A673 (cell line): ENCODE measurements at regions not wholly inside any gene's neighbourhood (a gene's known extent, or its start where the extent isn't known, plus 50 kb on each side); places are given as distances from the start of the nearest gene placed in this dataset.

ENCODE experiments used
- BruUV-seq: library from RNA; stranded (reverse); fragments of 400-500 nt; replicated peaks from 2 replicates; lab custom pipeline; 2021; lab: Mats Ljungman, UMichigan
- CTCF ChIA-PET: fragments of 300-600 bp; sonication (Branson Sonifier 250); formaldehyde crosslinking; loops from one replicate; lab custom pipeline; 2022; ENCODE audit warnings: antibody characterized with exemption; lab: Charles Lee
- POLR2A ChIA-PET: fragments of 300-600 bp; sonication (Branson Sonifier 250); formaldehyde crosslinking; loops from one replicate; lab custom pipeline; 2022; ENCODE audit warnings: antibody characterized with exemption; ENCODE audit not compliant: low non-redundant PET; lab: Charles Lee
- DNase-seq: peaks from one replicate; pipeline ENCODE4 v3.0.0-alpha.2; 2015; ENCODE audit warnings: low spot score
- H3K27ac ChIP-seq: fragments of 200-600 bp; sonication (generic); 2 replicates; pipeline ENCODE4 v1.5.1; 2016; ENCODE audit warnings: mixed run types, low read depth, mild to moderate bottlenecking, mixed read lengths, antibody characterized with exemption, low read length; ENCODE audit not compliant: poor library complexity, severe bottlenecking
- H3K27me3 ChIP-seq: fragments of 200-600 bp; sonication (generic); replicated peaks from 2 replicates; pipeline ENCODE4 v1.6.1; 2017; ENCODE audit warnings: mixed run types, low read depth, mild to moderate bottlenecking, mixed read lengths, antibody characterized with exemption, low read length; ENCODE audit not compliant: insufficient read depth, poor library complexity
- H3K36me3 ChIP-seq: fragments of 200-600 bp; sonication (generic); 2 replicates; pipeline ENCODE4 v1.6.1; 2016; ENCODE audit warnings: mixed run types, mild to moderate bottlenecking, mixed read lengths, antibody characterized with exemption, low read length; ENCODE audit not compliant: insufficient read depth, poor library complexity, severe bottlenecking
- H3K4me1 ChIP-seq: fragments of 200-600 bp; sonication (generic); 2 replicates; pipeline ENCODE4 v1.6.1; 2017; ENCODE audit warnings: mixed run types, mild to moderate bottlenecking, mixed read lengths, antibody characterized with exemption, low read length; ENCODE audit not compliant: insufficient read depth, poor library complexity, severe bottlenecking
- H3K4me3 ChIP-seq: fragments of 200-600 bp; sonication (generic); 2 replicates; pipeline ENCODE4 v1.5.1; 2016; ENCODE audit warnings: low read depth, mixed run types, mild to moderate bottlenecking, mixed read lengths, low read length; ENCODE audit not compliant: poor library complexity, severe bottlenecking
- H3K9me3 ChIP-seq: fragments of 200-600 bp; sonication (generic); 2 replicates; pipeline ENCODE4 v1.6.1; 2016; ENCODE audit warnings: mixed run types, low read depth, mild to moderate bottlenecking, mixed read lengths, antibody characterized with exemption, low read length; ENCODE audit not compliant: poor library complexity, severe bottlenecking
- EZH2 ChIP-seq: fragments of 200-600 bp; sonication (generic); IDR thresholded peaks from 2 replicates; pipeline ENCODE4 v1.6.1; 2017; ENCODE audit warnings: borderline replicate concordance, low read depth, mild to moderate bottlenecking, mixed read lengths, antibody characterized with exemption, low read length; ENCODE audit not compliant: poor library complexity, severe bottlenecking
- intact Hi-C: fragments of 100-400 bp; cut with micrococcal nuclease; formaldehyde crosslinking; loops from one replicate; pipeline ENCODE4 v1.10.0; 2022; ENCODE audit not compliant: unreplicated experiment
- TF ChIP-seq, protein P1 (sequence below): fragments of 300-800, 200-600 bp; sonication (generic); conservative IDR thresholded peaks from 2 replicates; pipeline ENCODE4 v1.5.1; 2017; ENCODE audit warnings: low read depth, mild to moderate bottlenecking, antibody characterized with exemption, low read length, moderate library complexity, mixed read lengths

DNA sequence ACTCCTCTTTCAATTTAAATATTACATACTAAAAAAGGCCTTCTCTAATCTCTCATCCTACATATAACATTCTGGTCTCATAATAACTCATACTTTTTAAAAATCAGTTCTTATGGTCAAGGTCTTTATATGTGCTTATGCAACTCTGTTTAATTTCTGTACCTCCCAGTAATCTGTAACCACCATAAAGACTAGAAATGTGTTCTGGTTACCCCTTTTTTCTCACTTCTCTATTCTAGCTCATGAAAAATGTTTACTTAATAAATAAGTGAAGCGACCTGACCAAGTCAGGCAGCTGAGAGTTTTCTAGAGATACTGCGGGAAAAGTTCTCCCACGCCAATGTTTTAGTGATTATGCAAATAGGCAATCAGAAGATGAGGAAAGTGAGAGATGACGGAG is 548.8 kb upstream of the FAM241A start:
- Histone ChIP-seq H3K27me3 (no peaks in the 10 kb centered on the region), H3K4me3 (no peak overlapping the region), H3K27ac (no peak overlapping the region), H3K4me1 (no peaks in the 10 kb centered on the region), H3K9me3 (no peaks in the 10 kb centered on the region), H3K36me3 (no peaks in the 10 kb centered on the region)
- intact Hi-C loops: no loop called here
- ChIA-PET POLR2A (interaction anchor here (0.6 kb wide), 1 partner anchor 424 kb away, joined by 8 read pairs; no protein-coding TSS in a partner anchor), CTCF (no interaction called here)
- BruUV-seq: no TSS peak
- no peak for TF ChIP-seq EZH2
- TF ChIP-seq, protein P1, sequence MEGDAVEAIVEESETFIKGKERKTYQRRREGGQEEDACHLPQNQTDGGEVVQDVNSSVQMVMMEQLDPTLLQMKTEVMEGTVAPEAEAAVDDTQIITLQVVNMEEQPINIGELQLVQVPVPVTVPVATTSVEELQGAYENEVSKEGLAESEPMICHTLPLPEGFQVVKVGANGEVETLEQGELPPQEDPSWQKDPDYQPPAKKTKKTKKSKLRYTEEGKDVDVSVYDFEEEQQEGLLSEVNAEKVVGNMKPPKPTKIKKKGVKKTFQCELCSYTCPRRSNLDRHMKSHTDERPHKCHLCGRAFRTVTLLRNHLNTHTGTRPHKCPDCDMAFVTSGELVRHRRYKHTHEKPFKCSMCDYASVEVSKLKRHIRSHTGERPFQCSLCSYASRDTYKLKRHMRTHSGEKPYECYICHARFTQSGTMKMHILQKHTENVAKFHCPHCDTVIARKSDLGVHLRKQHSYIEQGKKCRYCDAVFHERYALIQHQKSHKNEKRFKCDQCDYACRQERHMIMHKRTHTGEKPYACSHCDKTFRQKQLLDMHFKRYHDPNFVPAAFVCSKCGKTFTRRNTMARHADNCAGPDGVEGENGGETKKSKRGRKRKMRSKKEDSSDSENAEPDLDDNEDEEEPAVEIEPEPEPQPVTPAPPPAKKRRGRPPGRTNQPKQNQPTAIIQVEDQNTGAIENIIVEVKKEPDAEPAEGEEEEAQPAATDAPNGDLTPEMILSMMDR: no peak
- no peak for DNase-seq

DNA sequence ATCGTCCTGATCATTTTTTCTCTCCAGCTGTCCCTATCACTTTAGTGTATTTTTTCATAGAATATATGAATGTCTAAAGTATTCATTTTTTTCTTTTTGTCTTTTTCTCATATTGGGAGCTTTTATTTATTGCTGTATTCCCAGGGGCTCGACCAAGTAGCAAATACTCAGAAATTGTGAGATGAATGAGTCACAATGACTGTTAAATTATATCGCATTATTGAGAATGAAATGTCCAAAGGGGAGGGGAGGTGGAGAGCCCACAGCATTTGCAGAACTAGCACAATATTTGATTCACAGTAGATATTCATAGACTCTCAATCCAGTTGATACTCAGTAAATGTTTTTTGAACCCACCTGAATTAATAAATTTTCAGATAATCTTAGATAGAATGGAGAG is 543.6 kb upstream of the FAM241A start:
- H3K27me3 ChIP-seq: no peaks in the 10 kb centered on the region
- H3K36me3 ChIP-seq: no peaks in the 10 kb centered on the region
- H3K27ac ChIP-seq: no peak overlapping the region
- intact Hi-C loops: loop anchor here (10.0 kb wide), 1 partner anchor 327 kb away; no protein-coding TSS in a partner anchor
- peaks cover 14% of the 10 kb centered on the region for H3K4me1 ChIP-seq
- BruUV-seq: no TSS peak
- CTCF ChIA-PET: no interaction called here
- DNase-seq: no peak
- no peaks in the 10 kb centered on the region for H3K9me3 ChIP-seq
- TF ChIP-seq EZH2: no peak
- TF ChIP-seq, protein P1: no peak
- POLR2A ChIA-PET: no interaction called here
- H3K4me3 ChIP-seq: no peak overlapping the region

DNA sequence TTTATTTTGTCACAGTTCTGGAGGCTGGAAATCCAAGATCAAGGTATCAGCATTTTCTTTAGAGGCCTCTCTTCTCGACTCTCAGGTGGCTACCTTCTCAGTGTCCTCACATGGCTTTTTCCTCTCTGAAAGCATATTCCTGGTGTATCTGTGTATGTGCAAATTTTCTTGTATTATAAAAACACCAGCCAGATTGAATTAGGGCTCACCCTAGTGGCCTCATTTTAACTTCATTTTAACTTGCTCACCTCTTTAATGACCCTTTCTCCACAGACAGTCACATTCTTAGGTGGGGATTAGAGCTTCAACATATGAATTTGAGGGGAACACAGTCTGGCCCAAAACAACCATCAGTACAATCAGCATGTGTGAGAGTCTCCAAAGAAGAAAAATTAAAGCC is 542.4 kb upstream of the FAM241A start:
- Histone ChIP-seq H3K4me1 (peaks cover 14% of the 10 kb centered on the region), H3K36me3 (no peaks in the 10 kb centered on the region), H3K27ac (no peak overlapping the region), H3K4me3 (no peak overlapping the region), H3K9me3 (no peaks in the 10 kb centered on the region), H3K27me3 (no peaks in the 10 kb centered on the region)
- TF ChIP-seq, protein P1: peak; percentile 45
- TF ChIP-seq EZH2: no peak
- ChIA-PET CTCF (no interaction called here), POLR2A (no interaction called here)
- peak; percentile 10 for DNase-seq
- no TSS peak for BruUV-seq
- intact Hi-C loops: loop anchor here (10.0 kb wide), 1 partner anchor 328 kb away; no protein-coding TSS in a partner anchor
